Prostate gland (tissue), 2 donors: ENCODE measurements at regions not wholly inside any gene's neighbourhood (a gene's known extent, or its start where the extent isn't known, plus 50 kb on each side); places are given as distances from the start of the nearest gene placed in this dataset.

Source experiments
- DNase-seq: peaks from one replicate; pipeline ENCODE4 v3.0.0-alpha.2; 2019; ENCODE audit warnings: low spot score
- H3K27ac ChIP-seq, 2 donors: fragments of 200-600 bp; sonication (generic); 2 replicates each; pipeline ENCODE4 v1.5.1; 2017 to 2019
- H3K27me3 ChIP-seq: fragments of 200-600 bp; sonication (generic); replicated peaks from 2 replicates; pipeline ENCODE4 v1.5.1; 2019; ENCODE audit not compliant: insufficient read depth
- H3K36me3 ChIP-seq, 2 donors: fragments of 200-600 bp; sonication (generic); 1 replicate in 1 of 2; 2 replicates in 1 of 2; pipeline versions ENCODE4 v1.5.1 to v1.8.1; 2017 to 2019
- H3K4me1 ChIP-seq: fragments of 200-600 bp; sonication (generic); replicated peaks from 2 replicates; pipeline ENCODE4 v1.5.1; 2019
- H3K4me3 ChIP-seq, 2 donors: fragments of 200-600 bp; sonication (generic); 2 replicates each; pipeline ENCODE4 v1.5.1; 2017 to 2019
- H3K9me3 ChIP-seq: fragments of 200-600 bp; sonication (generic); 2 replicates; pipeline ENCODE4 v1.5.1; 2017
- POLR2A ChIP-seq: fragments of 450-650 bp; IDR thresholded peaks from one replicate; pipeline ENCODE4 v1.6.1; 2016; ENCODE audit warnings: antibody characterized with exemption, mild to moderate bottlenecking
- POLR2AphosphoS5 ChIP-seq: sonication (generic); formaldehyde crosslinking; IDR thresholded peaks from one replicate; pipeline ENCODE4 v1.6.1; 2017; ENCODE audit warnings: antibody characterized with exemption
- WGBS: methylation state at CpG from one replicate; pipeline ENCODE4 v1.1.5; 2018; 5-methylcytosine and 5-hydroxymethylcytosine counted together
- intact Hi-C: fragments of 100-400 bp; cut with DNase I; formaldehyde crosslinking; loops from one replicate; pipeline ENCODE4 v1.14.2; 2022
- TF ChIP-seq, protein P1 (sequence below), 4 experiments: fragments of 200-600 bp in 2 of 4; fragments of 450-650 bp in 2 of 4; sonication (generic) in 2 of 4; IDR thresholded peaks; 1 replicate in 3 of 4; 2 replicates in 1 of 4; pipeline ENCODE4 v1.5.1; 2016 to 2019; ENCODE audit warnings: antibody characterized with exemption in 4 of 4, mild to moderate bottlenecking in 2 of 4, moderate library complexity in 2 of 4

DNA sequence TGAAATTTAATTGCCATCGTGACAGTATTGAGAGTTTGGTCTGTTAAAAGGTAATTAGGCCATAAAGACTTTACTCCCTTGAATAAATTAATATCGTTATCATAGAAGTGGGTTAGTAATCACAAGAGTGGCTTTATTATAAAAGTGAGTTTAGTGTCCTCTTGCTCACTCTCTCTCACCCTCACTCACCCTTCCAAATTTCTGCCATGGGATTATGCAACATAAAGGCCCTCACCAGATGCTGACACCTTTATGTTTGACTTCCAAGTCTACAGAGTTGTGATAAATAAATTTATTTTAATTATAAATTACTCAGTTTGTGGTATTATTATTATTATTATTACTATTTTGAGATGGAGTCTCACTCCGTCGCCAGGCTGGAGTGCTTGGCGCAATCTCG, 1070.8 kb downstream of the PCDH18 start:
- H3K4me3 ChIP-seq, result no peak overlapping the region
- no peaks in the 10 kb centered on the region for H3K36me3 ChIP-seq
- no peaks in the 10 kb centered on the region for H3K4me1 ChIP-seq
- no peaks in the 10 kb centered on the region for H3K9me3 ChIP-seq
- no peak overlapping the region for H3K27ac ChIP-seq
- no peak for DNase-seq
- H3K27me3 ChIP-seq, result no peaks in the 10 kb centered on the region
- TF ChIP-seq, protein P1, sequence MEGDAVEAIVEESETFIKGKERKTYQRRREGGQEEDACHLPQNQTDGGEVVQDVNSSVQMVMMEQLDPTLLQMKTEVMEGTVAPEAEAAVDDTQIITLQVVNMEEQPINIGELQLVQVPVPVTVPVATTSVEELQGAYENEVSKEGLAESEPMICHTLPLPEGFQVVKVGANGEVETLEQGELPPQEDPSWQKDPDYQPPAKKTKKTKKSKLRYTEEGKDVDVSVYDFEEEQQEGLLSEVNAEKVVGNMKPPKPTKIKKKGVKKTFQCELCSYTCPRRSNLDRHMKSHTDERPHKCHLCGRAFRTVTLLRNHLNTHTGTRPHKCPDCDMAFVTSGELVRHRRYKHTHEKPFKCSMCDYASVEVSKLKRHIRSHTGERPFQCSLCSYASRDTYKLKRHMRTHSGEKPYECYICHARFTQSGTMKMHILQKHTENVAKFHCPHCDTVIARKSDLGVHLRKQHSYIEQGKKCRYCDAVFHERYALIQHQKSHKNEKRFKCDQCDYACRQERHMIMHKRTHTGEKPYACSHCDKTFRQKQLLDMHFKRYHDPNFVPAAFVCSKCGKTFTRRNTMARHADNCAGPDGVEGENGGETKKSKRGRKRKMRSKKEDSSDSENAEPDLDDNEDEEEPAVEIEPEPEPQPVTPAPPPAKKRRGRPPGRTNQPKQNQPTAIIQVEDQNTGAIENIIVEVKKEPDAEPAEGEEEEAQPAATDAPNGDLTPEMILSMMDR (IDR thresholded peaks at IDR 0.05), result no peak
- TF ChIP-seq POLR2AphosphoS5 (no peak), POLR2A (no peak)
- intact Hi-C loops, result no loop called here
- 96% methylated on average over 6 of the region's 6 CpGs for WGBS

DNA sequence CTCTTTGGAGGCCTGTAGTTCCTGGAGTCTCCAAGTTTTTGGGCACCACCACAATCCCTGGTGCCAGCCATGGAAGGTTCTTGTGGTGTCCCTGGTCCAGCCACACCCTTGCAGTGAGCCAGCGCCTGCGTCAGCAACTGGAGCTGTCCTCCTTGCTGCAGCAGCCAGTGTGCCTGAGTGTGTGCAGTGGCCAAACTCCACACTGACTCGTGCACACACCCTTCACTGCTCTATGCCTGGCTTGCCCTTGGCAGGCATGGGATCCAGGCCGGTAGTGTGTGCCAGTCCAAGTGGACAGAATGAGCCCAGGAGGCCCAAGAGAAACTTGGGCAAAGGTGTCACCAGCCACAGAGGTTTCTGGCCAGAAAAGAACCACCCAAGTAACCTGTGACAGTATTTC, 1074.0 kb downstream of the PCDH18 start:
- WGBS, result 89% methylated on average over 4 of the region's 4 CpGs
- TF ChIP-seq POLR2A (no peak), POLR2AphosphoS5 (no peak)
- TF ChIP-seq, protein P1 (IDR thresholded peaks at IDR 0.05), result no peak
- intact Hi-C loops, result no loop called here
- Histone ChIP-seq H3K27me3 (no peaks in the 10 kb centered on the region), H3K27ac (no peak overlapping the region), H3K9me3 (no peaks in the 10 kb centered on the region), H3K36me3 (no peaks in the 10 kb centered on the region), H3K4me3 (no peak overlapping the region), H3K4me1 (no peaks in the 10 kb centered on the region)
- DNase-seq, result no peak

DNA sequence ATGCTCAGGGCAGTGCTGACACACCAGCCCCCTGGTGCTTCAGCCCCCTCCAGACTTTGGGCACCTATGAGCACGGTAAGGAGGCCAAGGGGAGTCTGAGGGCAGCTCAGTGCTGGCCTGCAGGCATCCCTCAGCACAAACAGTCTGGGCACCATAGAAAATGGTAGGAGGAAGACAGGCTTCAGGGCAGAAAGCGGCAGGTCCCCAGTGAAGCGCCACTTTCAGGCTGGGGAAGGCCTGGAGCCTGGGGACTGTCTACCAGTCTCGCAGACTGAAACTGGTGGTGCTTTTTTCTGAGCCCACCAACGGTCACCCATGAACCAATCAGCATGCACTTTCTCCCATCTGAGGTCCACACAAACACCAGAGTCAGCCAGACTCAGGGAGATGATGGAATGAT, 1074.7 kb downstream of the PCDH18 start:
- intact Hi-C loops, result no loop called here
- WGBS, result 94% methylated on average over 5 of the region's 5 CpGs
- Histone ChIP-seq H3K27me3 (no peaks in the 10 kb centered on the region), H3K27ac (no peak overlapping the region), H3K36me3 (no peaks in the 10 kb centered on the region), H3K9me3 (no peaks in the 10 kb centered on the region), H3K4me3 (no peak overlapping the region), H3K4me1 (no peaks in the 10 kb centered on the region)
- no peak for TF ChIP-seq POLR2A
- no peak for TF ChIP-seq POLR2AphosphoS5
- TF ChIP-seq, protein P1 (IDR thresholded peaks at IDR 0.05), result no peak
- no peak for DNase-seq

DNA sequence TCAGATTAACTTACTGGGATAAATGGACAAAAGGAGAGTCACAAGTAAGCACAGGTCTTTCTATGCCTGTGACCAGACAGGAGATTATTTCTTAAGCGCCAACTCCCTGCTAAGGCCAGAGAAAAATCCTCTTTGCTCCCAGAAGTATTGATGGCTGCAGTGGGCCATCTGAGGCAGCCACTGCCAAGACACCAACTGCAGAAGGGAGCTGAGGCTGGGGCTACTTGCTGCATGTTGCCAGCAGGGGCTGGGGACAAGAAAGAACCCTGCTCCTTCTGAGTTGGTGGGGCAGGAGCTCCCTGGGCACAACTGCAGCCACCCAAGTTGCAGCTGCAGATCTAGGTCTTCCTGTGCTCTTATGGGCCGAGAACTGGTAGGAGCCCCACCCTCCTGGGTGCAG, 1075.3 kb downstream of the PCDH18 start:
- Histone ChIP-seq H3K36me3 (no peaks in the 10 kb centered on the region), H3K27me3 (no peaks in the 10 kb centered on the region), H3K9me3 (no peaks in the 10 kb centered on the region), H3K27ac (no peak overlapping the region), H3K4me1 (no peaks in the 10 kb centered on the region), H3K4me3 (no peak overlapping the region)
- DNase-seq, result no peak
- TF ChIP-seq POLR2AphosphoS5 (no peak), POLR2A (no peak)
- TF ChIP-seq, protein P1 (IDR thresholded peaks at IDR 0.05), result no peak
- intact Hi-C loops, result no loop called here
- 94% methylated on average over 2 of the region's 2 CpGs for WGBS

DNA sequence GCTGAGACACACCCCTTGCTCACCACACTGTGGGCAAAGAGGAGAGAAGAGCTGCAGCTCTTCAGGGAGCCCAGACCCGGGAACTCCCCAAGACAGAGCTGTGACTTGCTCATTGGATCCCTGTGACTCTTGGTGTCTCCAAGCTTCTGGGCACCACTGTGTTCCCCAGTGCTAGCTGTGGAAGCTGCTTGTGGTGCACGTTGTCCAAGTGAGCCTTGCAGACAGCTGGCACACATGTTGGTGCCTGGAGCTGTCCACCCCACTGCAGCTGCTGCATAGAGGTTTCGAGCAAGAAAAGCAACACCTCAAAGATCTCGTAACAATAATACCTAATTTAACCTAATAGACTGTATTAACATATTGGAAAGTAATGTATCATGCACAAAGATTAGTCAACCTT, 1089.3 kb downstream of the PCDH18 start:
- Histone ChIP-seq H3K4me1 (no peaks in the 10 kb centered on the region), H3K9me3 (no peaks in the 10 kb centered on the region), H3K27me3 (no peaks in the 10 kb centered on the region), H3K27ac (no peak overlapping the region), H3K4me3 (no peak overlapping the region), H3K36me3 (no peaks in the 10 kb centered on the region)
- DNase-seq, result no peak
- intact Hi-C loops, result no loop called here
- TF ChIP-seq, protein P1 (IDR thresholded peaks at IDR 0.05), result no peak
- TF ChIP-seq POLR2A (no peak), POLR2AphosphoS5 (no peak)
- WGBS, result 97% methylated on average over 4 of the region's 4 CpGs
